Sigmoid colon (tissue), 4 donors: ENCODE measurements at regions not wholly inside any gene's neighbourhood (a gene's known extent, or its start where the extent isn't known, plus 50 kb on each side); places are given as distances from the start of the nearest gene placed in this dataset.

Experiments used
- CTCF ChIP-seq, 4 experiments: fragments of 450-650 bp in 3 of 4; fragments of 200-600 bp in 1 of 4; IDR thresholded peaks; one replicate each; pipeline ENCODE4 v1.5.1; 2016 to 2019; ENCODE audit warnings: antibody characterized with exemption in 4 of 4, mild to moderate bottlenecking in 3 of 4, moderate library complexity in 2 of 4
- EP300 ChIP-seq, 4 donors: sonication (generic); formaldehyde crosslinking; IDR thresholded peaks; one replicate each; pipeline ENCODE4 v1.6.1; 2017; ENCODE audit warnings: antibody characterized with exemption in 4 of 4
- POLR2A ChIP-seq, 2 donors: fragments of 450-650 bp; IDR thresholded peaks; one replicate each; pipeline ENCODE4 v1.6.1; 2016; ENCODE audit warnings: antibody characterized with exemption in 2 of 2, mild to moderate bottlenecking in 2 of 2, moderate library complexity in 2 of 2
- POLR2AphosphoS5 ChIP-seq, 4 donors: sonication (generic); formaldehyde crosslinking; IDR thresholded peaks; one replicate each; pipeline ENCODE4 v1.6.1; 2017; ENCODE audit warnings: antibody characterized with exemption in 4 of 4

GRCh38 chr15:47963265-47963664 is 157.5 kb upstream of the SLC24A5 start:
- TF ChIP-seq CTCF (IDR thresholded peaks at IDR 0.05): no peak
- TF ChIP-seq POLR2AphosphoS5 (IDR thresholded peaks at IDR 0.05): no peak
- TF ChIP-seq POLR2A (IDR thresholded peaks at IDR 0.05): no peak
- TF ChIP-seq EP300 (IDR thresholded peaks at IDR 0.05): no peak
